IPS-NIHi7 (cell line): ENCODE measurements at regions not wholly inside any gene's neighbourhood (a gene's known extent, or its start where the extent isn't known, plus 50 kb on each side); places are given as distances from the start of the nearest gene placed in this dataset.
"Not testable (repeated sequence)": the region's sequence is repeated elsewhere in the genome, so short reads cannot be mapped to it uniquely, and the experiment has no call there.

Experiments used
- DNase-seq: peaks from one replicate; pipeline ENCODE4 v3.0.0; 2012; ENCODE audit warnings: mixed read lengths; ENCODE audit errors: extremely low spot score

- DNase-seq = no peak
These were observed 2022.9 kb upstream of the CDH6 start for GRCh38 chr5:29170599-29170998.

- no peak for DNase-seq
These were observed 2023.6 kb upstream of the CDH6 start for GRCh38 chr5:29169886-29170285.

- DNase-seq = no peak
These were observed 2031.2 kb upstream of the CDH6 start for GRCh38 chr5:29162297-29162696.

GRCh38 chr5:29161399-29162291 lies 2031.8 kb upstream of the CDH6 start:
- DNase-seq = no peak

- DNase-seq = no peak
These were observed 2035.5 kb upstream of the CDH6 start for GRCh38 chr5:29157975-29158374.

GRCh38 chr5:29150840-29151239 lies 2042.6 kb upstream of the CDH6 start:
- no peak for DNase-seq

- DNase-seq = no peak
These were observed 2044.9 kb upstream of the CDH6 start for GRCh38 chr5:29148581-29148980.

GRCh38 chr5:29148073-29148472 lies 2045.4 kb upstream of the CDH6 start:
- DNase-seq = no peak

- DNase-seq = no peak
These were observed 2050.2 kb upstream of the CDH6 start for GRCh38 chr5:29143266-29143665.

GRCh38 chr5:29134418-29134817 lies 2059.1 kb upstream of the CDH6 start:
- no peak for DNase-seq

- DNase-seq = no peak
These were observed 2062.2 kb upstream of the CDH6 start for GRCh38 chr5:29131285-29131684.

- no peak for DNase-seq
These were observed 2062.7 kb upstream of the CDH6 start for GRCh38 chr5:29130786-29131185.

- not testable (repeated sequence) for DNase-seq
These were observed 2065.8 kb upstream of the CDH6 start for GRCh38 chr5:29127524-29128156.

- DNase-seq = not testable (repeated sequence)
These were observed 2067.0 kb upstream of the CDH6 start for GRCh38 chr5:29126462-29126861.

- no peak for DNase-seq
These were observed 2071.2 kb upstream of the CDH6 start for GRCh38 chr5:29122306-29122705.

- no peak for DNase-seq
These were observed 2076.0 kb upstream of the CDH9 start for GRCh38 chr5:29114331-29114768.

GRCh38 chr5:29113516-29113915 lies 2075.1 kb upstream of the CDH9 start:
- DNase-seq = no peak

- no peak for DNase-seq
These were observed 2061.2 kb upstream of the CDH9 start for GRCh38 chr5:29099585-29099984.

- DNase-seq = no peak
These were observed 2051.3 kb upstream of the CDH9 start for GRCh38 chr5:29089591-29090130.

GRCh38 chr5:29085142-29085541 lies 2046.8 kb upstream of the CDH9 start:
- DNase-seq = no peak

GRCh38 chr5:29079771-29080170 lies 2041.4 kb upstream of the CDH9 start:
- DNase-seq = no peak

GRCh38 chr5:29077451-29077850 lies 2039.1 kb upstream of the CDH9 start:
- no peak for DNase-seq

GRCh38 chr5:29069104-29069402 lies 2030.7 kb upstream of the CDH9 start:
- DNase-seq = no peak
